Lower leg skin (tissue), 4 donors: ENCODE measurements at regions not wholly inside any gene's neighbourhood (a gene's known extent, or its start where the extent isn't known, plus 50 kb on each side); places are given as distances from the start of the nearest gene placed in this dataset.

Experiments used
- DNase-seq, 2 donors: peaks; one replicate each; pipeline ENCODE4 v3.0.0-alpha.2; 2019; ENCODE audit warnings: low spot score in 2 of 2
- H3K4me3 ChIP-seq: fragments of 200-600 bp; sonication (generic); 2 replicates; pipeline ENCODE4 v1.5.1; 2017; ENCODE audit warnings: mild to moderate bottlenecking, low read depth; ENCODE audit not compliant: poor library complexity, severe bottlenecking
- CTCF ChIP-seq, 3 donors: fragments of 450-650 bp; IDR thresholded peaks; one replicate each; pipeline ENCODE4 v1.5.1; 2016; ENCODE audit warnings: antibody characterized with exemption in 3 of 3, mild to moderate bottlenecking in 3 of 3, moderate library complexity in 2 of 3
- POLR2A ChIP-seq, 2 donors: fragments of 450-650 bp; IDR thresholded peaks; one replicate each; pipeline ENCODE4 v1.6.1; 2016 to 2017; ENCODE audit warnings: antibody characterized with exemption in 2 of 2, mild to moderate bottlenecking in 1 of 2, moderate library complexity in 1 of 2
- WGBS, 2 donors: methylation state at CpG; one replicate each; pipeline ENCODE4 v1.1.5; 2018; 5-methylcytosine and 5-hydroxymethylcytosine counted together
- intact Hi-C: fragments of 100-400 bp; cut with DNase I; formaldehyde crosslinking; loops from one replicate; pipeline ENCODE4 v1.15.0; 2023; ENCODE audit warnings: low total_unique reads

- 63 to 67% methylated on average over 1 of the region's 1 CpG for WGBS, 2 donors
- H3K4me3 ChIP-seq, result no peak overlapping the region
- TF ChIP-seq CTCF (IDR thresholded peaks at IDR 0.05) (no peak), POLR2A (IDR thresholded peaks at IDR 0.05) (no peak)
- intact Hi-C loops, result no loop called here
- no peak for DNase-seq
Observed at GRCh38 chr2:64853894-64854293, 135.3 kb upstream of the SLC1A4 start.

GRCh38 chr2:64854773-64855237 lies 134.4 kb upstream of the SLC1A4 start:
- TF ChIP-seq POLR2A (IDR thresholded peaks at IDR 0.05) (no peak), CTCF (IDR thresholded peaks at IDR 0.05) (no peak)
- DNase-seq, result peak in 1 of 2 donors; percentile 82
- 80 to 81% methylated on average over 1 of the region's 1 CpG for WGBS, 2 donors
- no peak overlapping the region for H3K4me3 ChIP-seq
- intact Hi-C loops, result no loop called here

GRCh38 chr2:64857581-64858471 lies 131.4 kb upstream of the SLC1A4 start:
- intact Hi-C loops, result no loop called here
- no peak for DNase-seq
- TF ChIP-seq POLR2A (IDR thresholded peaks at IDR 0.05), result no peak
- no peak for TF ChIP-seq CTCF (IDR thresholded peaks at IDR 0.05)
- H3K4me3 ChIP-seq, result no peak overlapping the region
- WGBS, 2 donors, result 26 to 34% methylated on average over 16 to 18 of the region's 18 CpGs

GRCh38 chr2:64858541-64859311 lies 130.5 kb upstream of the SLC1A4 start:
- 17 to 21% methylated on average over 10 of the region's 10 CpGs for WGBS, 2 donors
- H3K4me3 ChIP-seq, result no peak overlapping the region
- DNase-seq, result no peak
- TF ChIP-seq POLR2A (IDR thresholded peaks at IDR 0.05) (no peak), CTCF (IDR thresholded peaks at IDR 0.05) (no peak)
- intact Hi-C loops, result no loop called here

- peak; percentile 96 to 99 for DNase-seq
- intact Hi-C loops, result loop anchor here (10.0 kb wide), 1 partner anchor 525 kb away; no protein-coding TSS in a partner anchor
- WGBS, 2 donors, result 2 to 4% methylated on average over 35 to 36 of the region's 62 CpGs
- no peak overlapping the region for H3K4me3 ChIP-seq
- no peak for TF ChIP-seq POLR2A (IDR thresholded peaks at IDR 0.05)
- no peak for TF ChIP-seq CTCF (IDR thresholded peaks at IDR 0.05)
Observed at GRCh38 chr2:64859312-64860212, 129.6 kb upstream of the SLC1A4 start.
